Endothelial cell (in vitro differentiated cells): ENCODE measurements at regions not wholly inside any gene's neighbourhood (a gene's known extent, or its start where the extent isn't known, plus 50 kb on each side); places are given as distances from the start of the nearest gene placed in this dataset.

Experiments
- DNase-seq: peaks from one replicate; pipeline ENCODE4 v3.0.0; 2021; ENCODE audit warnings: low spot score
- H3K27ac Mint-ChIP-seq: one replicate; pipeline ENCODE4 v1.8.0; 2021; ENCODE audit warnings: mixed read lengths, inconsistent platforms; ENCODE audit not compliant: unreplicated experiment
- H3K27me3 Mint-ChIP-seq: one replicate; pipeline ENCODE4 v1.8.0; 2021; ENCODE audit warnings: mild to moderate bottlenecking, moderate library complexity, mixed read lengths, inconsistent platforms; ENCODE audit not compliant: unreplicated experiment
- H3K36me3 Mint-ChIP-seq: one replicate; pipeline ENCODE4 v1.8.0; 2021; ENCODE audit warnings: mild to moderate bottlenecking, low read depth, mixed read lengths, inconsistent platforms; ENCODE audit not compliant: unreplicated experiment
- H3K4me1 Mint-ChIP-seq: one replicate; pipeline ENCODE4 v1.8.0; 2021; ENCODE audit warnings: mild to moderate bottlenecking, mixed read lengths, inconsistent platforms; ENCODE audit not compliant: unreplicated experiment
- H3K4me3 Mint-ChIP-seq: one replicate; pipeline ENCODE4 v1.8.0; 2021; ENCODE audit warnings: mild to moderate bottlenecking, mixed read lengths, inconsistent platforms; ENCODE audit not compliant: unreplicated experiment
- H3K9me3 Mint-ChIP-seq: one replicate; pipeline ENCODE4 v1.8.0; 2021; ENCODE audit warnings: mixed read lengths, inconsistent platforms; ENCODE audit not compliant: unreplicated experiment
- TF ChIP-seq, protein P1 (sequence below): fragments of 200-600 bp; sonication (generic); IDR thresholded peaks from one replicate; pipeline ENCODE4 v1.5.0; 2021; ENCODE audit warnings: antibody characterized with exemption; ENCODE audit not compliant: unreplicated experiment

DNA sequence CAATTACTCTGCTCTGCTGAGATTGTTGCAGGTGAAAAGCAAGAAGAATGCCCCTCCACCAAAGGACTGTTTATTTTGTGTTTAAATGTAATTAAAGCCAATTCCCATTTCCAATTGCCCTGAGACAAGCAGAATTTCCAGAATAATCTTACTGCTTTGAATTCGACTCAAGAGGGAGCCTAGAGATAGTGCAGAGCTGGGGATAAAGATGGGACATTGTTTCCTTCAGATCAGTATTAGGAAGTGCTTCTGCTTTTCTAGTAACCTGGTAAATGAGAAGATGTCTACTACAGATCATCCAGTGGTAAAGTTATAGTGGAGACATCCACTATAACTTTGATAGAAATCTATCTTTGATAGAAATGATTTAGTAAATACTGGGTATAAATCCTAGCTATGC, 326.9 kb downstream of the UBE3D start:
- no peak overlapping the region for H3K4me3 Mint-ChIP-seq
- TF ChIP-seq, protein P1, sequence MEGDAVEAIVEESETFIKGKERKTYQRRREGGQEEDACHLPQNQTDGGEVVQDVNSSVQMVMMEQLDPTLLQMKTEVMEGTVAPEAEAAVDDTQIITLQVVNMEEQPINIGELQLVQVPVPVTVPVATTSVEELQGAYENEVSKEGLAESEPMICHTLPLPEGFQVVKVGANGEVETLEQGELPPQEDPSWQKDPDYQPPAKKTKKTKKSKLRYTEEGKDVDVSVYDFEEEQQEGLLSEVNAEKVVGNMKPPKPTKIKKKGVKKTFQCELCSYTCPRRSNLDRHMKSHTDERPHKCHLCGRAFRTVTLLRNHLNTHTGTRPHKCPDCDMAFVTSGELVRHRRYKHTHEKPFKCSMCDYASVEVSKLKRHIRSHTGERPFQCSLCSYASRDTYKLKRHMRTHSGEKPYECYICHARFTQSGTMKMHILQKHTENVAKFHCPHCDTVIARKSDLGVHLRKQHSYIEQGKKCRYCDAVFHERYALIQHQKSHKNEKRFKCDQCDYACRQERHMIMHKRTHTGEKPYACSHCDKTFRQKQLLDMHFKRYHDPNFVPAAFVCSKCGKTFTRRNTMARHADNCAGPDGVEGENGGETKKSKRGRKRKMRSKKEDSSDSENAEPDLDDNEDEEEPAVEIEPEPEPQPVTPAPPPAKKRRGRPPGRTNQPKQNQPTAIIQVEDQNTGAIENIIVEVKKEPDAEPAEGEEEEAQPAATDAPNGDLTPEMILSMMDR = no peak

DNA sequence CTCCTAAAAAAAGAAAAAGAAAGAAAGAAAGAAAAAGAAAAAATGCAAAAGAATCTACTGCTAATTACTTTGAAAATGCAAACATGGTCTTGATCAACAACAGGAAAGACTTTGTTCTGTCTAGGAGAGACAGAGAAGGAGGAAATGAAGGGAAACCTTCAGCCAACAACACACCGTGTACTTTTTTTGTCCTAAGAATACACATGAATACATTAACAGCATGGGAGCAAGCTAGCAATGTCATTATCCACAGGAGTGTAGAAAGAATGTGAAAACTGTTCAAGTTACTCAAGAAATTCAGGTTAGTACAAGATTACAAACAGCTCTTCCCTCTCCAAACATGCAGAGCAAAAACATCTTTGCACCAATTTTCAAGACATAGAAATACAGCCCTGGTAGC, 326.3 kb downstream of the UBE3D start:
- Mint-ChIP-seq H3K4me1 (peaks cover 13% of the 10 kb centered on the region), H3K36me3 (no peaks in the 10 kb centered on the region), H3K4me3 (no peak overlapping the region), H3K9me3 (peaks cover 4% of the 10 kb centered on the region), H3K27ac (no peak overlapping the region), H3K27me3 (no peaks in the 10 kb centered on the region)
- TF ChIP-seq, protein P1 = no peak
- DNase-seq = no peak

More for the DNA sequence above, 326.9 kb downstream of the UBE3D start:
- Mint-ChIP-seq H3K27ac (no peak overlapping the region), H3K27me3 (no peaks in the 10 kb centered on the region), H3K36me3 (no peaks in the 10 kb centered on the region), H3K9me3 (peaks cover 4% of the 10 kb centered on the region), H3K4me1 (peaks cover 13% of the 10 kb centered on the region)
- no peak for DNase-seq

DNA sequence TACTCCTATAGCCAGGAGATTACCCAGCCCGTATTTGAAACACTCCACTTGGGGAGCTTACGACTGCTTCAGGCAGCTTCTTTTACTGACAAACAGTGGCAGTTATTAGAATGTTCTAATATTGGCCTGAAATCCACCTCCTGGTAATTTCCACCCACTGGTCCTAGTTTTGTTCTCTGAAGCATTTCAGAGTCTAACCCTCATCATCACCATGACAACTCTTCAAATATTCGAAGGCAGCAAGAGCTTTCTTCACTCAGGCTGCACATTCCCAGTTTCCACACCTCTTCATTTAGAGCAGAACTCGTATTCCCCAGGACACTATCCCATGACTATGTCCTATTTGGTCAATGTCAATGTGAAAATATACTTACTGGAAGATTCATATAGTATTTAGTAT, 325.6 kb downstream of the UBE3D start:
- Mint-ChIP-seq H3K9me3 (peaks cover 4% of the 10 kb centered on the region), H3K4me3 (no peak overlapping the region), H3K4me1 (peaks cover 13% of the 10 kb centered on the region), H3K27me3 (no peaks in the 10 kb centered on the region), H3K27ac (no peak overlapping the region), H3K36me3 (no peaks in the 10 kb centered on the region)
- TF ChIP-seq, protein P1 = no peak
- DNase-seq = no peak

DNA sequence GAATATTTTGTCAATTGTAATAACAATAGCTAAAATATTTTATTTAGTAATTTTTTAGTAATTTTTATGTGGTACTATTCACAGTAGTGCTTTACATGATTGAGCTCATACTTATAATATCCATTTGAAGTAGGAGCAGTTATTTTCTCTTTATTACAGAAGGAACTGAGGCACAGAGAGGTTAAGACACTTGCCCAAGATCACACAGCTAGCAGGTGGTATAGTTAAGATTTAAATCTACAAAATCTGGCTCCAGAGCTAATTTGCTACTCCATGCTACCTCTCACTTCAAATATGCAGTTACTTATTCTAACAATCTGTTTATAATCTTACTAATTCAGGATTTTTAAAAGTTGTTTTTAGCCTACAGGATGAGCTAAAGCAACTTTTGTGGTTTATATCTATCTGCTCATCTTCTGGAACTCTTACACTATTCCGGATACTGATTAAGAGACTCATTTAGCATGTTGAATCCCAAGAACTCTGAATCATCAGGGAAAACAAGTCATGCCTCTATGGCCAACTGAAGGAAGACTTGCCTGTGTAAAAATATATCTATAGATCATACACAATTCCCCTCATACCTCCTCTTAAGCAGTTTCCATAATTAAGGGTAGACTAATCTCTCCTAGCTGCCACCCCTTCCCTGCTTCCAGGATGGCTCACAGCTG, 324.2 kb downstream of the UBE3D start:
- Mint-ChIP-seq H3K27me3 (no peaks in the 10 kb centered on the region), H3K9me3 (peaks cover 4% of the 10 kb centered on the region), H3K36me3 (no peaks in the 10 kb centered on the region), H3K4me3 (no peak overlapping the region), H3K4me1 (peaks cover 22% of the 10 kb centered on the region), H3K27ac (no peak overlapping the region)
- no peak for DNase-seq
- TF ChIP-seq, protein P1 = no peak

DNA sequence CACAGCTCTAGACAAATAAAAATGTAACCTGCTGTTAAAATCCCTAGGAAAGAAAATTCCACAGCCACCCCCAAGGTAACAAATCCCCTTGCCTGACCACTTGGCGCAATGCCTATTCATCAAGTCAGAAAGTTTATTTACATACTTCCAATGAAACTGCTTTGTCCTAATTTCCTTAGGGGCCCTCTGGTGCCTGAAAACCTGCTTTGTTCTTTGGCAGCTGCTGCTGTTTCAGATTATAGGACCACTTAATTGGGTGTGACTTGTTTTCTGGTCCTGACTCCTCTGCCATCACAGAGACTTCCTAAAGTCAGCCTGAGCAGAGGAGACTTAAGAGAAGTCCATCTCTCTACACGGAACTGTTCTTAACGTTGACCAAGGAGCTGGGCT, 323.6 kb downstream of the UBE3D start:
- DNase-seq = no peak
- Mint-ChIP-seq H3K4me3 (no peak overlapping the region), H3K4me1 (peaks cover 24% of the 10 kb centered on the region), H3K36me3 (no peaks in the 10 kb centered on the region), H3K27me3 (no peaks in the 10 kb centered on the region), H3K27ac (no peak overlapping the region), H3K9me3 (peaks cover 4% of the 10 kb centered on the region)
- TF ChIP-seq, protein P1 = no peak
